CMK (cell line): ENCODE measurements at regions not wholly inside any gene's neighbourhood (a gene's known extent, or its start where the extent isn't known, plus 50 kb on each side); places are given as distances from the start of the nearest gene placed in this dataset.
A peak's percentile ranks its signal among the peaks of the same experiment; 100 is the strongest.
"Not testable (repeated sequence)": the region's sequence is repeated elsewhere in the genome, so short reads cannot be mapped to it uniquely, and the experiment has no call there.

Source experiments
- DNase-seq: peaks from one replicate; pipeline ENCODE4 v3.0.0-alpha.2; 2010; ENCODE audit warnings: low read depth

GRCh38 chr1:108314815-108315214 is 70.9 kb upstream of the NBPF4 start:
- no peak for DNase-seq

DNA sequence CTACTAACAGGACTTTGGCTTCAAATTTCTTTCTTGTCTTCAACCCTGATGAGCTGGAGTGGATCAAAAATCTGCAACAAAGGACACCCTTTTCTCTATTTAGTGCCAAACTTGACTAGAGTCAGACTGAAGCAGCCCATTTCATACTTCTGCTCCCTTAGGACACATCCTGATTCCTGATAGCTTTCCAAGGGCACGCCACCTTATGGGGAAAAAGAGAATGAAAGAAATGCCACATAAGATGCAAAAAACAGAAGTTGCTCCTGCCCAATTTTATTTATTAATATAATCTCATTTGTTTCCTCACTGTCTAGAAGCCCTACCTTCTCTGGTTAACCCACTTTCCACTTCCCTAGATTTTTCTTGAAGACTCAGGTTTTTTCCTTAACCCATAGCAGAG is 72.7 kb upstream of the NBPF4 start:
- no peak for DNase-seq

DNA sequence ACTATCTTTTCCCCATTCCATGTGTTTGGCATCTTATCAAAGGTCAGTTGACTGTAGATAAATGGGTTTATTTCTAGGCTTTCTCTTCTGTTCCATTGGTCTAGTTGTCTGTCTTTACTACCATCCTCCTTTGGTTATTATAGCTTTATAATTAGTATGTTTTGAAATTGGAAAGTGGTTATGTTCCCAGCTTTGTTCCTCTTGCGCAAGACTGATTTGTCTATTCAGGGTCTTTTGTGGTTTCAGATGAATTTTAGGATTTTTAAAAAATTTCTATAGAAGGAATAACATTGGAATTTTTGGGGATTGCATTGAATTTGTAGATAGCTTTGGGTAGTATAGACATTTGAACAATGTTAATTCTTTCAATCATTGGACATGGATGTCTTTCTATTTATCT is 77.0 kb upstream of the NBPF4 start:
- DNase-seq, result no peak

GRCh38 chr1:108325338-108325737 is 81.5 kb upstream of the NBPF4 start:
- not testable (repeated sequence) for DNase-seq

DNA sequence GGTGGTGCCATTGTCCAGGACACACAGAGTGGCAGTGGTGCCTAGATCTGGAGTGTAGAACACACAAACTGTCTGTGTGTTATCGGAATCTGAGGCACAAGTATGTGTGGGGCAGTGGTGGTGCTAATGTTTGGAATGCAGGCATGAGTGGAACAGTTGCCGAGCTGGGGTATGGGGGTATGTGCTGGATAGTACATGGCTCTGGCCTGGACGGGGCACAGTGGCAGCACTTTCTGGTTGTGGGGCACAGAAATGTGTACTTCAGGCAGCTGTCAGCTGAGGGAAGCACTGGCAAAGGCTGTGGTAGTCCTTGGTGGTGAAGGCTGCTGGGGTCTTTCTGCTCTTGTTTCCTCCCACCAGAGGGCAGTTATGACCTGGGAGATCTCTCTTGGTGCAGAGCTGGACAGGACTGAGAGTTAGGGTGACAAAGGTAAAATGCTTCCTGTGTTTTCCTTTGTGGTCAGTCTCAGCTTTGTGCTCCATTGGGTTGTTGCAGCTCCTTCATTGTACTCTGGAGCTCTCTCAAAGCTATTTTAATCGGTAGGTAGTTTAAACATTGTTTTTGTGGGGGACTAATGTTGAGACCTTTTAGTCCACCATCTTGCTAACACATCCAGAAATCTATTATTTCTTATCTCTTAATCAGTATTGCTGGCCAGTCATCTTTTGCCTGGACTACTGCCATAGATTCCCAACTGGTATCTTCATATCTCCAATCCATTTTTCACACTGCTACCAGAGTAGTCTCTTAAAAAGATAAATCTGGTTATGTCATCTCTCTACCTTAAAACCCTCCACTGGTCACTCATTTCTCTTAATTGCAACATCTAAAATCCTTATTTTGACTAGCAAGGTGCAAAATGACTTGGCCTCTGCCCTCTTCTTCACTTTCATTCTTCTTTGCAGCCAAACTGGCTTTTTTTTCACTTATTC is 83.9 kb upstream of the NBPF4 start:
- peak; percentile 20 for DNase-seq

DNA sequence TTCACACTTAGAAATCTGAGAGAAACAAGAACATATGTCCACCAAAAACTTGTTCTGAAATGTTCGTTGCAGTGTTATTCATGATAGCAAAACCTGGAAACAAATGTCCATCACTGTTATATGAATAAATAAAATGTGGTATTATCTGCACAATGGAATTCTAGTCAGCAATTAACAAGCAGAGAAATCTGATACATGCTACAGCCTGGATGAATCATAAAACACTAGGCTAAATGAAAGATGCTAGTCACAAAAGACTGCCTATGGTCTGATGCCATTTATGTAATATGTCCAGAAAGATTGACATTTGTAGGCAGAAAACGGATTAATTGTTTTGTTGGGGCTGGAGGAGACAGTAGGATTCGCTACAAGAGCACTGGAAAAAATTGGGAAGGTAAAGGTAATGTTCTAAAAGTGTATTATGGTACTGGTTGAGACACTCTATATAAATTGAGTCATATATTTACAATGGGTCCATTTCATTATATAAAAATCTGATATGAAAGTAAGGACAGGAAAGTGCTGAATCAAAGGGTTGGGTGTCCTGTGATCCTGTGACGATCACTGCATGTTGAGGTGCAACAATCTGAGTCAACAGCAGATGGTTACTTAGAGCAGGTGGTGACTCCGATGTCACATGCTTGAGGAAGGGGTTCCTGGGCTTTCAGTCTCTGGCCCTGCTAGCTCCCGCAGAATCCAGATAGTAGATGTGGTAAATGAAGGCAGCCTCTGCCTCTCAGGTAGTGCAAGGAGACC is 102.1 kb upstream of the NBPF4 start:
- DNase-seq, result no peak

GRCh38 chr1:108357802-108358201 is 92.3 kb upstream of the NBPF6 start:
- no peak for DNase-seq

- DNase-seq, result not testable (repeated sequence)
Observed at GRCh38 chr1:108380059-108380832, 69.9 kb upstream of the NBPF6 start.
